ENCODE measurements at regions not wholly inside any gene's neighbourhood (a gene's known extent, or its start where the extent isn't known, plus 50 kb on each side); places are given as distances from the start of the nearest gene placed in this dataset.

DNA sequence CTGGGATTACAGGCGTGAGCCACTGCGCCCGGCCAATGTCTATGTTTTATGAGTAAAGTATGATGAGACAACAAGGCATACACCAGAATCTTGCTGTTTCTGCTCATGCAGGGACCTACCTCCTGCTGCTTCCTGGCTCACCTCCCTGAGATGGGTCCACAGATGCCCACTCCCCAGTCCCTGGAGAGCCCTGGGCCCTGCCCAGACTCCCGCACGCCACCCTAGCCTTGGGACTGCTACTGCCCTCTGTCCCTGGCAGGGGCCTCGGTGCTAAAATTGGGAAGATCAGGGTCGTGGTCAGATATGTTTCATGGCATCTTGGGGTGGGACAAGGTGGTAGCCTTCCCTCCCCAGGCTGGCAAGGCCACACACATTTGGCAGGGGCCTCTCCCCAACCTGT is 84.3 kb upstream of the BCOR start:
- H3K4me3 ChIP-seq (ENCODE audit: low read length), result no peak overlapping the region
- DNase-seq (ENCODE audit: low read depth), result no peak
- TF ChIP-seq, protein P1, sequence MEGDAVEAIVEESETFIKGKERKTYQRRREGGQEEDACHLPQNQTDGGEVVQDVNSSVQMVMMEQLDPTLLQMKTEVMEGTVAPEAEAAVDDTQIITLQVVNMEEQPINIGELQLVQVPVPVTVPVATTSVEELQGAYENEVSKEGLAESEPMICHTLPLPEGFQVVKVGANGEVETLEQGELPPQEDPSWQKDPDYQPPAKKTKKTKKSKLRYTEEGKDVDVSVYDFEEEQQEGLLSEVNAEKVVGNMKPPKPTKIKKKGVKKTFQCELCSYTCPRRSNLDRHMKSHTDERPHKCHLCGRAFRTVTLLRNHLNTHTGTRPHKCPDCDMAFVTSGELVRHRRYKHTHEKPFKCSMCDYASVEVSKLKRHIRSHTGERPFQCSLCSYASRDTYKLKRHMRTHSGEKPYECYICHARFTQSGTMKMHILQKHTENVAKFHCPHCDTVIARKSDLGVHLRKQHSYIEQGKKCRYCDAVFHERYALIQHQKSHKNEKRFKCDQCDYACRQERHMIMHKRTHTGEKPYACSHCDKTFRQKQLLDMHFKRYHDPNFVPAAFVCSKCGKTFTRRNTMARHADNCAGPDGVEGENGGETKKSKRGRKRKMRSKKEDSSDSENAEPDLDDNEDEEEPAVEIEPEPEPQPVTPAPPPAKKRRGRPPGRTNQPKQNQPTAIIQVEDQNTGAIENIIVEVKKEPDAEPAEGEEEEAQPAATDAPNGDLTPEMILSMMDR (IDR thresholded peaks at IDR 0.05; ENCODE audit: insufficient read depth, low read depth, low read length, missing control alignments), result no peak

GRCh38 chrX:40179283-40179682 is 81.5 kb upstream of the BCOR start:
- TF ChIP-seq, protein P1 (IDR thresholded peaks at IDR 0.05; ENCODE audit: insufficient read depth, low read depth, low read length, missing control alignments), result no peak
- DNase-seq (ENCODE audit: low read depth), result no peak
- H3K4me3 ChIP-seq (ENCODE audit: low read length), result no peak overlapping the region

- no peak overlapping the region for H3K4me3 ChIP-seq (ENCODE audit: low read length)
- no peak for DNase-seq (ENCODE audit: low read depth)
- TF ChIP-seq, protein P1 (IDR thresholded peaks at IDR 0.05; ENCODE audit: insufficient read depth, low read depth, low read length, missing control alignments), result no peak
These were observed 80.4 kb upstream of the BCOR start for GRCh38 chrX:40177942-40178715.

DNA sequence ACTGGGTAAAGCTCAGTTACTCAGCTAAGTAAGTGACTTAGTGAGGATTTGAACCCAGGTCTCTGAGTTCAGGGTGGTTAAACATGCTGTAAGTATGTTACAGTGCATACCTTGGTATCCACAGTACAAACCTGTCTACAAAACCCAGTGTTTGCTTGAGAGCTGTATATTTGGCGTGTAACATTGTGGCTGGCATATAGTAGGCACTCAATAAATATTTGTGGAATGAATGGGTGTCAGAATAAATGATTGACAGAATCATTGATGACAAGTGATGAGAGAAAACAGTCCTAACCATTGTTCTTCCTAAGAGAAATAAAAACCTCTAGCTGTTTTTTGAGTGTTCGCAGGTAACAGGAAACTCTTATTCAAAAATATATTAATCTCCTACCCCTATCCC is 79.7 kb upstream of the BCOR start:
- TF ChIP-seq, protein P1 (IDR thresholded peaks at IDR 0.05; ENCODE audit: insufficient read depth, low read depth, low read length, missing control alignments), result no peak
- DNase-seq (ENCODE audit: low read depth), result no peak
- no peak overlapping the region for H3K4me3 ChIP-seq (ENCODE audit: low read length)

DNA sequence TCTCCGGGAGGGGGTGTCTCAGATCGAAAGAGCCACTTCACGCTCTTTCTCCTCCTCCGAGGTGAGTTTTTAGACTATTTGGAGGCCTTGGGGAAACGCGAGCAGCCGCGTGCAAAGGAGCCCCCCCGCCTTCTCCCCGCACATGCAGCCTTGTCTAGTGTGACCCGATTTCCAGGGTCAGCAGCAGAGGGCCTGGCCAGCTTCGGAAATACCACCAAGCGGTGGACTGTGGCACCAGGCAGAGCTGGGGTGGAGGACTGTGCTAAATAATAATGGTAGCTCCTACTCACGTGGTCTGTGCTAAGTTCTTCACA is 79.3 kb upstream of the BCOR start:
- no peak for DNase-seq (ENCODE audit: low read depth)
- TF ChIP-seq, protein P1 (IDR thresholded peaks at IDR 0.05; ENCODE audit: insufficient read depth, low read depth, low read length, missing control alignments), result no peak
- peak overlapping the region; percentile 11 for H3K4me3 ChIP-seq (ENCODE audit: low read length)

- TF ChIP-seq, protein P1 (IDR thresholded peaks at IDR 0.05; ENCODE audit: insufficient read depth, low read depth, low read length, missing control alignments), result no peak
- H3K4me3 ChIP-seq (ENCODE audit: low read length), result peak overlapping the region; percentile 53
- peak; percentile 10 for DNase-seq (ENCODE audit: low read depth)
These were observed 78.8 kb upstream of the BCOR start for GRCh38 chrX:40176351-40177116.
